Calu3 (cell line): ENCODE measurements at regions not wholly inside any gene's neighbourhood (a gene's known extent, or its start where the extent isn't known, plus 50 kb on each side); places are given as distances from the start of the nearest gene placed in this dataset.

Source experiments
- BruUV-seq: library from RNA; stranded (reverse); fragments of 400-500 nt; replicated peaks from 2 replicates; lab custom pipeline; 2021; lab: Mats Ljungman, UMichigan
- CTCF ChIA-PET: fragments of 300-600 bp; sonication (Branson Sonifier 250); formaldehyde crosslinking; loops from one replicate; lab custom pipeline; 2022; ENCODE audit warnings: antibody characterized with exemption; lab: Charles Lee
- DNase-seq: peaks from one replicate; pipeline ENCODE4 v3.0.0; 2022
- H3K27ac Mint-ChIP-seq: one replicate; pipeline ENCODE4 v1.8.0; 2022; ENCODE audit warnings: mixed read lengths; ENCODE audit not compliant: unreplicated experiment
- H3K27me3 Mint-ChIP-seq: one replicate; pipeline ENCODE4 v1.8.0; 2022; ENCODE audit warnings: mixed read lengths; ENCODE audit not compliant: unreplicated experiment
- H3K36me3 Mint-ChIP-seq: one replicate; pipeline ENCODE4 v1.8.0; 2022; ENCODE audit warnings: mild to moderate bottlenecking, moderate library complexity, mixed read lengths; ENCODE audit not compliant: insufficient read depth, unreplicated experiment
- H3K4me1 Mint-ChIP-seq: one replicate; pipeline ENCODE4 v1.8.0; 2022; ENCODE audit warnings: mild to moderate bottlenecking, low read depth, mixed read lengths; ENCODE audit not compliant: unreplicated experiment
- H3K4me3 Mint-ChIP-seq: one replicate; pipeline ENCODE4 v1.8.0; 2022; ENCODE audit warnings: mild to moderate bottlenecking, low read depth, moderate library complexity, mixed read lengths; ENCODE audit not compliant: unreplicated experiment
- H3K9me3 Mint-ChIP-seq: one replicate; pipeline ENCODE4 v1.8.0; 2022; ENCODE audit warnings: low read depth, mixed read lengths; ENCODE audit not compliant: unreplicated experiment
- CTCF ChIP-seq: fragments of 200-600 bp; IDR thresholded peaks from one replicate; pipeline ENCODE4 v1.8.0; 2022; ENCODE audit warnings: antibody characterized with exemption; ENCODE audit not compliant: unreplicated experiment
- intact Hi-C: fragments of 100-400 bp; cut with micrococcal nuclease; formaldehyde crosslinking; loops from one replicate; pipeline ENCODE4 v1.10.0; 2022; ENCODE audit not compliant: unreplicated experiment

- CTCF ChIA-PET: no interaction called here
- DNase-seq: no peak
- Mint-ChIP-seq H3K27ac (no peak overlapping the region), H3K4me1 (no peaks in the 10 kb centered on the region), H3K27me3 (no peaks in the 10 kb centered on the region), H3K4me3 (no peak overlapping the region), H3K9me3 (peaks cover 8% of the 10 kb centered on the region), H3K36me3 (no peaks in the 10 kb centered on the region)
- TF ChIP-seq CTCF: no peak
- BruUV-seq: no TSS peak
- intact Hi-C loops: no loop called here
Measured at GRCh38 chr11:79902493-79902892, 461.7 kb upstream of the TENM4 start.

GRCh38 chr11:79897896-79898295 is 457.1 kb upstream of the TENM4 start:
- Mint-ChIP-seq H3K9me3 (peaks cover 10% of the 10 kb centered on the region), H3K27ac (no peak overlapping the region), H3K4me1 (no peaks in the 10 kb centered on the region), H3K36me3 (no peaks in the 10 kb centered on the region), H3K4me3 (no peak overlapping the region), H3K27me3 (no peaks in the 10 kb centered on the region)
- DNase-seq: no peak
- BruUV-seq: no TSS peak
- CTCF ChIA-PET: no interaction called here
- intact Hi-C loops: no loop called here
- TF ChIP-seq CTCF: no peak

- intact Hi-C loops: no loop called here
- Mint-ChIP-seq H3K27ac (no peak overlapping the region), H3K4me3 (no peak overlapping the region), H3K36me3 (no peaks in the 10 kb centered on the region), H3K27me3 (no peaks in the 10 kb centered on the region), H3K9me3 (peaks cover 10% of the 10 kb centered on the region), H3K4me1 (no peaks in the 10 kb centered on the region)
- no peak for TF ChIP-seq CTCF
- DNase-seq: no peak
- BruUV-seq: no TSS peak
- CTCF ChIA-PET: no interaction called here
Measured at GRCh38 chr11:79896258-79896657, 455.4 kb upstream of the TENM4 start.

GRCh38 chr11:79894111-79894510 is 453.3 kb upstream of the TENM4 start:
- BruUV-seq: no TSS peak
- Mint-ChIP-seq H3K27me3 (no peaks in the 10 kb centered on the region), H3K27ac (no peak overlapping the region), H3K9me3 (peaks cover 7% of the 10 kb centered on the region), H3K4me1 (no peaks in the 10 kb centered on the region), H3K4me3 (no peak overlapping the region), H3K36me3 (no peaks in the 10 kb centered on the region)
- intact Hi-C loops: no loop called here
- no peak for DNase-seq
- CTCF ChIA-PET: no interaction called here
- TF ChIP-seq CTCF: no peak
